ENCODE measurements at regions not wholly inside any gene's neighbourhood (a gene's known extent, or its start where the extent isn't known, plus 50 kb on each side); places are given as distances from the start of the nearest gene placed in this dataset.

- FAIRE-seq (no peak), DNase-seq (ENCODE audit: low spot score) (no peak), ATAC-seq (no peak)
- in situ Hi-C loops (cut with HindIII; ENCODE audit: extremely low pct_ligation_motif_present, low pct_unique_long_range_greater_than_20kb) (no loop called here), intact Hi-C loops (cut with micrococcal nuclease; ENCODE audit: unreplicated experiment) (no loop called here)
- Histone ChIP-seq H3K4me3 (replicated peaks in 1 of 3; ENCODE audit: insufficient read depth in 1 of 3, low read depth in 2 of 3, low read length in 3 of 3) (no peak overlapping the region), H4K20me1 (ENCODE audit: insufficient read depth, low read length) (no peaks in the 10 kb centered on the region), H3K79me2 (ENCODE audit: insufficient read depth, low read length) (no peaks in the 10 kb centered on the region), H3K9me3 (ENCODE audit: low read length) (no peaks in the 10 kb centered on the region), H2AFZ (ENCODE audit: low read length) (no peak overlapping the region), H3K27me3 (ENCODE audit: control insufficient read depth in 1 of 2, insufficient read depth in 2 of 2, low read length in 2 of 2) (no peaks in the 10 kb centered on the region), H3K9ac (ENCODE audit: insufficient read depth, low read depth, low read length) (no peak overlapping the region), H3K4me2 (ENCODE audit: low read depth, low read length) (no peak overlapping the region), H3K4me1 (ENCODE audit: insufficient read depth, low read length) (no peaks in the 10 kb centered on the region), H3K27ac (ENCODE audit: extremely low read length, insufficient read depth, low read length) (no peak overlapping the region), H3K36me3 (replicated peaks in 1 of 2; ENCODE audit: control insufficient read depth in 1 of 2, insufficient read depth in 2 of 2, low read length in 2 of 2) (no peaks in the 10 kb centered on the region)
- 1% methylated on average over 6 of the region's 6 CpGs for WGBS (ENCODE audit: low lambda C conversion rate)
- CTCF ChIA-PET (ENCODE audit: low intra/inter-chr PET ratio, low total read pairs), result no interaction called here
- POLR2A ChIA-PET, result no interaction called here
- TF ChIP-seq KLF6 (CRISPR knock-in tag; IDR thresholded peaks at IDR 0.05) (no peak), ZNF547 (CRISPR knock-in tag; IDR thresholded peaks at IDR 0.05) (no peak), ZNF597 (CRISPR knock-in tag; IDR thresholded peaks at IDR 0.05) (no peak), E2F1 (CRISPR knock-in tag; IDR thresholded peaks at IDR 0.05) (no peak), SMARCE1 (IDR thresholded peaks at IDR 0.05; ENCODE audit: borderline replicate concordance) (no peak), ZNF850 (CRISPR knock-in tag; conservative IDR thresholded peaks at IDR 0.05) (no peak), NFATC3 (CRISPR knock-in tag; IDR thresholded peaks at IDR 0.05) (no peak), SKI (IDR thresholded peaks at IDR 0.05; ENCODE audit: partially characterized antibody) (no peak), ZNF484 (CRISPR knock-in tag; IDR thresholded peaks at IDR 0.05; ENCODE audit: borderline replicate concordance, low read depth) (no peak), BATF2 (CRISPR knock-in tag; IDR thresholded peaks at IDR 0.05) (no peak), ETV5 (CRISPR knock-in tag; IDR thresholded peaks at IDR 0.05; ENCODE audit: borderline replicate concordance) (no peak), HNF4G (IDR thresholded peaks at IDR 0.05; ENCODE audit: borderline replicate concordance, low read depth, low read length) (no peak), HNF4G (CRISPR knock-in tag; IDR thresholded peaks at IDR 0.05; ENCODE audit: borderline replicate concordance, low read depth) (no peak)
- no TSS peak for BruUV-seq (replicated peaks)
These were observed 534.2 kb upstream of the ZWINT start for GRCh38 chr10:56895306-56895705.

All from HepG2 (cell line).